H1 (cell line): ENCODE measurements at regions not wholly inside any gene's neighbourhood (a gene's known extent, or its start where the extent isn't known, plus 50 kb on each side); places are given as distances from the start of the nearest gene placed in this dataset.

Experiments used
- CEBPB ChIP-seq: IDR thresholded peaks from 2 replicates; pipeline ENCODE4 v1.6.1; 2012; ENCODE audit warnings: low read depth, low read length
- EP300 ChIP-seq, 2 experiments: IDR thresholded peaks; 1 replicate in 1 of 2; 2 replicates in 1 of 2; pipeline ENCODE4 v1.6.1; 2011 to 2012; ENCODE audit warnings: low read depth in 2 of 2, low read length in 2 of 2, mild to moderate bottlenecking in 2 of 2, borderline replicate concordance in 1 of 2, inconsistent platforms in 1 of 2, moderate library complexity in 1 of 2
- EZH2 ChIP-seq: fragments of 200-600 bp; sonication (generic); IDR thresholded peaks from 2 replicates; pipeline ENCODE4 v1.7.1; 2012; ENCODE audit warnings: low read depth, mild to moderate bottlenecking, moderate library complexity, low read length, inconsistent platforms; ENCODE audit not compliant: severe bottlenecking
- POLR2AphosphoS5 ChIP-seq: IDR thresholded peaks from 2 replicates; pipeline ENCODE4 v1.6.1; 2011; ENCODE audit warnings: low read depth, low read length
- SP1 ChIP-seq: IDR thresholded peaks from 2 replicates; pipeline ENCODE4 v1.6.1; 2011; ENCODE audit warnings: low read depth, low read length
- TF ChIP-seq, protein P1 (sequence below), 3 experiments: IDR thresholded peaks; 1 replicate in 2 of 3; 2 replicates in 1 of 3; pipeline versions ENCODE4 v1.5.1 to v1.6.1; 2011; ENCODE audit warnings: low read length in 3 of 3, mild to moderate bottlenecking in 3 of 3, inconsistent platforms in 2 of 3, low read depth in 1 of 3, moderate library complexity in 1 of 3; ENCODE audit not compliant: insufficient read depth in 1 of 3; ENCODE audit errors: control extremely low read depth in 1 of 3
- TF ChIP-seq, protein P2 (sequence below): IDR thresholded peaks from 2 replicates; pipeline ENCODE4 v1.6.1; 2012; ENCODE audit warnings: inconsistent platforms

DNA sequence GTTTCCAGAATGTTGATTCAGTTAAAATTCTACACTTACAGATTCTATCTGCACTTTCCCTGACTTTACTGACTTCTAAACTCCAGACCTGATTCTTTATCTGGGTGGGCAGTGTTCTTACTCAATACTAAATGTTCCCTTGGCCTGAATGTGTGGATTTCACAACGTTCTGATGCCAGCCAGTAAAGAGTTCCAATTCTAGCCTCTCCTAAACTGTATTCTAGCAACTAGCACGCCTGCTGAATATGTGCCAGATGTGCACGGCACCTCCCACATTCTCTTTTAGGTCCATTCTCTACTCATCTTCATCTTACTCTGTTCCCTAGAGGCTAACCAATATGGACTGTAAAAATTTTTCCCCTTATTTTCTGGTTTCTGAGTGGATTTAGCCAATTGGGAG lies 479.5 kb upstream of the AGTR1 start:
- TF ChIP-seq, protein P1, sequence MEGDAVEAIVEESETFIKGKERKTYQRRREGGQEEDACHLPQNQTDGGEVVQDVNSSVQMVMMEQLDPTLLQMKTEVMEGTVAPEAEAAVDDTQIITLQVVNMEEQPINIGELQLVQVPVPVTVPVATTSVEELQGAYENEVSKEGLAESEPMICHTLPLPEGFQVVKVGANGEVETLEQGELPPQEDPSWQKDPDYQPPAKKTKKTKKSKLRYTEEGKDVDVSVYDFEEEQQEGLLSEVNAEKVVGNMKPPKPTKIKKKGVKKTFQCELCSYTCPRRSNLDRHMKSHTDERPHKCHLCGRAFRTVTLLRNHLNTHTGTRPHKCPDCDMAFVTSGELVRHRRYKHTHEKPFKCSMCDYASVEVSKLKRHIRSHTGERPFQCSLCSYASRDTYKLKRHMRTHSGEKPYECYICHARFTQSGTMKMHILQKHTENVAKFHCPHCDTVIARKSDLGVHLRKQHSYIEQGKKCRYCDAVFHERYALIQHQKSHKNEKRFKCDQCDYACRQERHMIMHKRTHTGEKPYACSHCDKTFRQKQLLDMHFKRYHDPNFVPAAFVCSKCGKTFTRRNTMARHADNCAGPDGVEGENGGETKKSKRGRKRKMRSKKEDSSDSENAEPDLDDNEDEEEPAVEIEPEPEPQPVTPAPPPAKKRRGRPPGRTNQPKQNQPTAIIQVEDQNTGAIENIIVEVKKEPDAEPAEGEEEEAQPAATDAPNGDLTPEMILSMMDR (IDR thresholded peaks at IDR 0.05; ENCODE audit: control extremely low read depth in 1 of 3, insufficient read depth in 1 of 3, low read depth in 1 of 3, low read length in 3 of 3), result no peak
- TF ChIP-seq EZH2 (no peak), EP300 (IDR thresholded peaks at IDR 0.05; ENCODE audit: borderline replicate concordance in 1 of 2, low read depth in 2 of 2, low read length in 2 of 2) (no peak), CEBPB (no peak), POLR2AphosphoS5 (no peak), SP1 (no peak)
- TF ChIP-seq, protein P2, sequence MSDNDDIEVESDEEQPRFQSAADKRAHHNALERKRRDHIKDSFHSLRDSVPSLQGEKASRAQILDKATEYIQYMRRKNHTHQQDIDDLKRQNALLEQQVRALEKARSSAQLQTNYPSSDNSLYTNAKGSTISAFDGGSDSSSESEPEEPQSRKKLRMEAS, result no peak
